Thoracic aorta (tissue), 2 donors: ENCODE measurements at regions not wholly inside any gene's neighbourhood (a gene's known extent, or its start where the extent isn't known, plus 50 kb on each side); places are given as distances from the start of the nearest gene placed in this dataset.

Source experiments
- ATAC-seq: fragments of 150-250 bp; one replicate; pipeline ENCODE4 v1.8.0; 2017; ENCODE audit warnings: low read depth; ENCODE audit not compliant: insufficient number of reproducible peaks, low FRiP score
- DNase-seq: peaks from one replicate; pipeline ENCODE4 v3.0.0-alpha.2; 2020; ENCODE audit warnings: low spot score
- H3K27ac ChIP-seq, 2 donors: fragments of 200-600 bp; sonication (generic); 1 replicate in 1 of 2; 2 replicates in 1 of 2; pipeline ENCODE4 v1.5.1; 2016; ENCODE audit warnings: mild to moderate bottlenecking in 2 of 2, moderate library complexity in 2 of 2
- H3K27me3 ChIP-seq: fragments of 200-600 bp; sonication (generic); replicated peaks from 2 replicates; pipeline ENCODE4 v1.6.0; 2016; ENCODE audit warnings: mild to moderate bottlenecking; ENCODE audit not compliant: insufficient read depth
- H3K36me3 ChIP-seq: fragments of 200-600 bp; sonication (generic); one replicate; pipeline ENCODE4 v1.5.1; 2016
- H3K4me1 ChIP-seq, 2 donors: fragments of 200-600 bp; sonication (generic); 1 replicate in 1 of 2; 2 replicates in 1 of 2; pipeline versions ENCODE4 v1.5.1 to v1.6.0; 2016; ENCODE audit warnings: low read depth in 2 of 2, mild to moderate bottlenecking in 1 of 2; ENCODE audit not compliant: control insufficient read depth in 1 of 2
- H3K4me3 ChIP-seq: fragments of 200-600 bp; sonication (generic); 2 replicates; pipeline ENCODE4 v1.5.1; 2016; ENCODE audit warnings: mild to moderate bottlenecking
- H3K9me3 ChIP-seq: fragments of 200-600 bp; sonication (generic); 2 replicates; pipeline ENCODE4 v1.5.1; 2016
- TF ChIP-seq, protein P1 (sequence below): fragments of 200-600 bp; sonication (generic); IDR thresholded peaks from one replicate; pipeline ENCODE4 v1.5.1; 2019; ENCODE audit warnings: antibody characterized with exemption

DNA sequence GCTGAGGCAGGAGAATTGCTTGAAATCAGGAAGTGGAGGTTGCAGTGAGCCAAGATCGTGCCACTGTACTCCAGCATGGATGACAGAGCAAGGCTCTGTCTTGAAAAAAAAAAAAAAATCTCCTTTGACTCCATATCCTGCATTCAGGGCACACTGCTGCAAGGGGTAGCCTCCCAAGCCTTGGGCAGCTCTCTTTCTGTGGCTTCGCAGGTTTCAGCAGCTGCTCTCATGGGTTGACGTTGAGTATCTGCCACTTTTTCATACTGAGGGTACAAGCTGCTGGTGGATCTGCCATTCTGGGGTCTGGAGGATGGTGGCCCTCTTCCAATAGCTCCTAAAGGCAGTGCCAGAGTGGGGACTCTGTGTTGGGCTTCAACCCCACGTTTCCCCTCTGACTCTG is 2198.1 kb upstream of the WWC1 start:
- DNase-seq (no peak), ATAC-seq (no peak)
- Histone ChIP-seq H3K27me3 (no peaks in the 10 kb centered on the region), H3K4me1 (no peaks in the 10 kb centered on the region), H3K9me3 (no peaks in the 10 kb centered on the region), H3K27ac (no peak overlapping the region), H3K4me3 (no peak overlapping the region), H3K36me3 (no peaks in the 10 kb centered on the region)
- TF ChIP-seq, protein P1, sequence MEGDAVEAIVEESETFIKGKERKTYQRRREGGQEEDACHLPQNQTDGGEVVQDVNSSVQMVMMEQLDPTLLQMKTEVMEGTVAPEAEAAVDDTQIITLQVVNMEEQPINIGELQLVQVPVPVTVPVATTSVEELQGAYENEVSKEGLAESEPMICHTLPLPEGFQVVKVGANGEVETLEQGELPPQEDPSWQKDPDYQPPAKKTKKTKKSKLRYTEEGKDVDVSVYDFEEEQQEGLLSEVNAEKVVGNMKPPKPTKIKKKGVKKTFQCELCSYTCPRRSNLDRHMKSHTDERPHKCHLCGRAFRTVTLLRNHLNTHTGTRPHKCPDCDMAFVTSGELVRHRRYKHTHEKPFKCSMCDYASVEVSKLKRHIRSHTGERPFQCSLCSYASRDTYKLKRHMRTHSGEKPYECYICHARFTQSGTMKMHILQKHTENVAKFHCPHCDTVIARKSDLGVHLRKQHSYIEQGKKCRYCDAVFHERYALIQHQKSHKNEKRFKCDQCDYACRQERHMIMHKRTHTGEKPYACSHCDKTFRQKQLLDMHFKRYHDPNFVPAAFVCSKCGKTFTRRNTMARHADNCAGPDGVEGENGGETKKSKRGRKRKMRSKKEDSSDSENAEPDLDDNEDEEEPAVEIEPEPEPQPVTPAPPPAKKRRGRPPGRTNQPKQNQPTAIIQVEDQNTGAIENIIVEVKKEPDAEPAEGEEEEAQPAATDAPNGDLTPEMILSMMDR = no peak

DNA sequence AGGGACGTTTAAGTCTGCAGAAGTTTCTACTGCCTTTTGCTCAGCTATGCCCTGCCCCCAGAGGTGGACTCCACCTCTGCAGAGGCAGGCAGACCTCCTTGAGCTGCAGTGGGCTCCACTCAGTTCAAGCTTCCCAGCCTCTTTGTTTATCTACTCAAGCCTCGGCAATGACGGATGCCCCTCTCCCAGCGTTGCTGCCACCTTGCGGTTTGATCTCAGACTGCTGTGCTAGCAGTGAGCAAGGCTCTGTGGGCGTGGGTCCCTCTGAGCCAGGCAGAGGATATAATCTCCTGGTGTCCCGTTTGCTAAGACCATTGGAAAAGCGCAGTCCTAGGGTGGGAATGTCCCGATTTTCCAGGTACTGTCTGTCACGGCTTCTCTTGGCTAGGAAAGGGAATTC is 2188.5 kb upstream of the WWC1 start:
- Histone ChIP-seq H3K9me3 (no peaks in the 10 kb centered on the region), H3K4me1 (no peaks in the 10 kb centered on the region), H3K27ac (no peak overlapping the region), H3K36me3 (no peaks in the 10 kb centered on the region), H3K27me3 (no peaks in the 10 kb centered on the region), H3K4me3 (no peak overlapping the region)
- TF ChIP-seq, protein P1 = no peak
- DNase-seq (no peak), ATAC-seq (no peak)

DNA sequence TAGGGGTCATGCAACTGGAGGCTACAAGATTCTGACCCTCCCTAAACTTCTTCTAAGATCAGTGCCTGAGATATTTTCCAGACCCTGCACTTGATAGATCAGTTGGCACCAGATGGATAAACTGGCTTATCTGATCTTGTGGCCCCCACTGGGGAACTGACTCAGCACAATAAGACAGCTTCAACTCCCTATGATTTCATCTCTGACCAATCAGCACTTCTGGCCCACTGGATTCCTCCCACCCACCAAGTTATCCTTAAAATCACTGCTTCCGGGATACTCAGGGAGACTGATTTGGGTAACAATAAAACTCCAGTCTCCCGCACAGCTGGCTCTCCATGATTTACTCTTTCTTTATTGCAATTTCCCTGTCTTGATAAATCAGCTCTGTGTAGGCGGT is 2180.4 kb upstream of the WWC1 start:
- ATAC-seq (no peak), DNase-seq (no peak)
- no peaks in the 10 kb centered on the region for H3K9me3 ChIP-seq
- no peaks in the 10 kb centered on the region for H3K4me1 ChIP-seq
- no peaks in the 10 kb centered on the region for H3K36me3 ChIP-seq
- H3K4me3 ChIP-seq = no peak overlapping the region
- H3K27me3 ChIP-seq = no peaks in the 10 kb centered on the region
- no peak overlapping the region for H3K27ac ChIP-seq
- TF ChIP-seq, protein P1 = no peak

DNA sequence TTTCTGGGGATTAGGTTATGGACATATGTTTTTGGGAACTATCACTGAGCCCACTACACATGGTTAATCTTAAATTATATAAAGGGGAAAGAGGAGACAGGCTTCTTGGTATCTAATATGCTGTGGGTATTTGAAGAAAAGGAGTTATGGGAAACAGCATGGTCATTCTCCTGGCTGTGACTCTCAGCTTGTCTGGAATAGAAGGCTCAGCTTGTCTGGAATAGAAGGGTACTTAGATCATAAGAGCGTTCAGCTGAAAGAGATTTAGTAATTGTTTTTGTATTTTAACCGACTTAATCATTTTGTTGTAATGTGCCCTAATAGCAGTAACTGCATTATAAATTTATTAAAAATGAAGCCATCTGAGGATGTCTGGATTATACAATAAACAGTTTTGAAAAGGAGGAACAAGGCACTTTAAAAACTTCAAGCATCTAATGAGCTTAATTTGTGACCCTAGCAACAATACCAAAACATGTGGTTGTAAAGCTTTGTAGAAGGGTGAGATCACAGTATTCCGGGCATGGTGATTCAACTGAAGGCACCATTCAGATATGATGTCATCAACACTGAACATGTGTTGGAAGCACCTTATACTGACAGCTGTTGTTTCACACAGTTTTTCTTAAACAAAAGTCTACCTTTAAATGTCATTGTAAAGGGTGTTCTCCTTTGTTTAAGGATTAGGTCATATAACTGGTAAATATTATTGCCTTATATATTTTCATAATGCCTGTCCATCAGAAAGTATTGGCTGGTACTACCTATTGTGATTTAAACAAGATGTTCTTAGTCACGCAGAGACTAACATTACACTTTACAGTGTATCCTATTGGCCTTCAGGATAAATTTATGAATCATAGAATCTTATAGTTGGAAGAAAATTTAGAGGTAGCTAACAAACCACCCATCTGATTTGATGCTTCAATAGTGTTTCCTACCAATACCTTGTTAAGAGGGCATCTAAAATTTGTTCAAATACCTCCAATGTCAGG is 2174.1 kb upstream of the WWC1 start:
- H3K4me1 ChIP-seq = no peaks in the 10 kb centered on the region
- ATAC-seq (no peak), DNase-seq (no peak)
- H3K36me3 ChIP-seq = no peaks in the 10 kb centered on the region
- no peak overlapping the region for H3K27ac ChIP-seq
- no peaks in the 10 kb centered on the region for H3K9me3 ChIP-seq
- H3K27me3 ChIP-seq = no peaks in the 10 kb centered on the region
- TF ChIP-seq, protein P1 = no peak
- H3K4me3 ChIP-seq = no peak overlapping the region

DNA sequence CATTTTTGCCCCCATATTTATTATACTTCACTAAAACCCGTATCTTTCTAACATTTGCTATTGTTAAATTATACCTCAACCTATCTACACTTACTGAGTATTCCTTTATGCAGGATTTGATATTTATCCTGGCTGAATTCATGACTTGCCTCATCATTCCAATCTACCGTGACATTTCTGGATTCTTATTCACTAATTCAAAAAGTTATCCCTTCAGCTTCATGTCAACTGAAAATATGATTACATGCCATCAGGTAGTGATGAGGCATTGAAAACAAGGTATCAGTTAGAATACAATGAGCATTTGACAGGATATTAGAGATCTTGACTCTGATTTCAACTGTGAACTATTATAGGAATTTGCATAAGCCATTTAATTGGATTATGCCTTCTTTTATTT is 2171.9 kb upstream of the WWC1 start:
- ATAC-seq = no peak
- H3K27me3 ChIP-seq = no peaks in the 10 kb centered on the region

More for the DNA sequence above, 2171.9 kb upstream of the WWC1 start:
- no peaks in the 10 kb centered on the region for H3K9me3 ChIP-seq
- H3K4me1 ChIP-seq = no peaks in the 10 kb centered on the region
- no peak overlapping the region for H3K4me3 ChIP-seq
- H3K27ac ChIP-seq = no peak overlapping the region
- no peaks in the 10 kb centered on the region for H3K36me3 ChIP-seq
- DNase-seq = no peak
- TF ChIP-seq, protein P1 = no peak
